OCI-LY3 (cell line): ENCODE measurements at regions not wholly inside any gene's neighbourhood (a gene's known extent, or its start where the extent isn't known, plus 50 kb on each side); places are given as distances from the start of the nearest gene placed in this dataset.

Experiments
- CTCF ChIP-seq: fragments of 200-600, 300-600 bp; sonication (generic); IDR thresholded peaks from 2 replicates; pipeline ENCODE4 v1.5.1; 2014; ENCODE audit warnings: antibody characterized with exemption, low read length, low read depth
- EZH2phosphoT487 ChIP-seq: fragments of 200-600 bp; shearing (Covaris generic); IDR thresholded peaks from 2 replicates; pipeline ENCODE4 v1.6.1; 2018; ENCODE audit warnings: antibody characterized with exemption, mixed run types, low read depth

DNA sequence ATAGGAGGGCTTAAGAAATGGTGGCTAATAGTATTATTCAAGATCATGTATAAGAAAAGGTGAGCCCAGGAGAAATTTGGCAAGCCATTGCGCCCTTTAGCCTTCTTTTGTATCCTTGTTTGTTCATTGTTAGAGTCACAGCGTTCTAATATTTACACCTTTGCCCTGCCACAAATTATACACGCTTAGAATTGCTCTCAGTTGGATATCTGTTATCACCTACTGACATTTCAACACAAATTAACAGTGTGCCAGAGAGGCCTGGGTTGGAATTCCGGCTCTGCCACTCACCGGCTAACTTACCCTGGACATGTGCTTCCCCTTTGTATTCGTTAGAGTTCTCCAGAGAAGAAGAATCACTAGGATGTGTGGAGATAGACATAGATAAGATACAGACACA lies 148.7 kb upstream of the KIT start:
- TF ChIP-seq CTCF (no peak), EZH2phosphoT487 (no peak)
